ENCODE measurements at regions not wholly inside any gene's neighbourhood (a gene's known extent, or its start where the extent isn't known, plus 50 kb on each side); places are given as distances from the start of the nearest gene placed in this dataset.
A peak's percentile ranks its signal among the peaks of the same experiment; 100 is the strongest.
"Not testable (repeated sequence)": the region's sequence is repeated elsewhere in the genome, so short reads cannot be mapped to it uniquely, and the experiment has no call there.

DNA sequence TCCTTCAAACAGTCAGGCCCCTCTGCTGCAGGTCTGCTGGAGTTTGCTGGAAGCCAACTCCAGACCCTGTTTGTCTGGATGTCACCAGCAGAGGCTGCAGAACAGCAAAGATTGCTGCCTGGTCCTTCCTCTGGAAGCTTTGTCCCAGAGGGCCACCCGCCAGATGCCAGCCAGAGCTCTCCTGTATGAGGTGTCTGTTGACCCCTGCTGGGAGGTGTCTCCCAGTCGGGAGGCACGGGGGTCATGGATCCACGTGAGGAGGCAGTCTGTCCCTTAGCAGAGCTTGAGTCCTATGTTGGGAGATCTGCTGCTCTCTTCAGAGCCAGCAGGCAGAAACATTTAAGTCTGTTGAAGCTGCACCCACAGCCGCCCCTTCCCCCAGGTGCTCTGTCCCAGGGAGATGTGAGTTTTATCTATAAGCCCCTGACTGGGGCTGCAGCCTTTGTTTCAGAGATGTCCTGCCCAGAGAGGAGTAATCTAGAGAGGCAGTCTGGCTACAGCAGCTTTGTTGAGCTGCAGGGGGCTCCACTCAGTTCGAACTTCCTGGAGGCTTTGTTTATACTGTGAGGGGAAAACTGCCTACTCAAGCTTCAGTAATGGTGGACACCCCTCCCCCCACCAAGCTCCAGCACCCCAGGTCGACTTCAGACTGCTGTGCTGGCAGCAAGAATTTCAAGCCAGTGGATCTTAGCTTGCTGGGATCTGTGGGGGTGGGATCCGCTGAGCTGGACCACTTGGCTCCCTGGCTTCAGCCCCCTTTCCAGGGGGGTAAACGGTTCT lies 72.1 kb downstream of the OGFRL1 start:
- peaks cover 11% of the 10 kb centered on the region for H3K27me3 Mint-ChIP-seq
- H3K4me1 Mint-ChIP-seq, DNase-seq, H3K9me3 Mint-ChIP-seq, H3K27ac Mint-ChIP-seq, ATAC-seq, H3K4me3 Mint-ChIP-seq: not testable (repeated sequence)

DNA sequence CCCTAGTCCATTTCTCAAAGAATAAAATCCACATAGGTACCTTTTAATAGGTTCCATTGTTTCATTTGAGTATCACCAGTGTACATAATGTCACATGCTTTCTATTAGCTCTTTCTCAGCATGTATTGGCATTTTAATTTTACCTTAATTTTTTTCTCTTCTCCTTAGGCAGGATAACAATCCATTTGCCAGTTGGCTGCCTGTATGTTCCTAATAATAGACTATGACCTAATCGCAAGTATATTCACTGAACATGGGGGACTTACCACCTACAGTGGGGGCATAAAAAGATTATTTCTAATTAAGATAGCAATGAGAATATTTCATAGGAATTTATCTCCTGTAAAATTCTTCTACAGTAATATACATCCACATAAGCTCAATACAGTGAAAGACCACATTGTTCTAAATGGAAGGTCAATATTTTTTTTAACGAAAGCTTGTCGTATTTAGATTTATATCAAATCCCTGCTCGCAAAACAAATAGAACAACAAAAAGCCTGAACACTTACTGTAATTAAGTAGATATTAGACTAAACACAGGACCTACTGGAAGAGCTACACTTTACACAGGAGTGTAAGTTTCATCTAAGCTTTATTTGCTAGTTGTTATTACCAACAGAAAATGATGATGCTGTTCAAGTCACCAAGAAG lies 76.4 kb downstream of the OGFRL1 start:
- H3K4me3 Mint-ChIP-seq: no peak overlapping the region
- no peaks in the 10 kb centered on the region for H3K9me3 Mint-ChIP-seq
- H3K27ac Mint-ChIP-seq: no peak overlapping the region

DNA sequence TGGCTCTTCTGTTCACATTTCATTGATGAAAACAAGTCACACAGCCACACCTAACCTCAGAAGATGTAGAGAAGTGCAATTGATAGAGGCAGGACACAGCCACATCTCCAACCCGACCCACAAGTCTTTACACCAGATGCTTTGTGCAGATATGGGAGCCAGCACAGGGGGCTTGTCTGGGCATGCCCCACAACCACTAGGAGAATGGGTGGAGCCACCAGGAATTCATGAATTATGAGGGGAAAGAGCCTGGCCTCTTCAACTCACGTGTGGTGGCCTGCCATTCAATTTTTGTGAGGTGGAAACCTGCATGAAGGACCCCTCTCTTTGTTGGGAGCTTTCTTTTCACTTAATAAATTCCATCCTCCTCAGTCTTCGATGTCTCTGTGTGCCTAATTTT lies 79.1 kb downstream of the OGFRL1 start:
- no peak for ATAC-seq

More for the DNA sequence above, 76.4 kb downstream of the OGFRL1 start:
- peaks cover 7% of the 10 kb centered on the region for H3K4me1 Mint-ChIP-seq
- no peak for ATAC-seq
- DNase-seq: no peak
- H3K27me3 Mint-ChIP-seq: peaks cover 8% of the 10 kb centered on the region

DNA sequence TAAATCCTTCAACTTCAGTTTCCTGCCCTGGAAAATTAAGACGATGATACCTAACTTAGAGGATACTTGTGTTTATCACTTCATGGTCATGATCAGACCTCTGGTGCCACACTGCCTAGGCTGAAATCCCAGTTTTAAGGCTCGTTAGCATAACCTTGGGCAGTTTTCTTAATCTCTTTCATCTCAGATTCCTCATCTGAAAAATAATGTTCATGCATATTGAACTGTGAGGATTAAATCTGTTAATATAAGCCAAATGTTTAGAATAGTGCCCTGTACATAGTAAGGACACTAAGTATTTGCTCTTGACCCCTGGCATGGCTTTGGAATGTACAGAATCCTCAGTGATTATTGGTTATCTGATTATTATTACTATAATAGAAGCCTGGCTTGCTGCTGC lies 79.7 kb downstream of the OGFRL1 start:
- H3K4me1 Mint-ChIP-seq: peaks cover 7% of the 10 kb centered on the region
- peak overlapping the region; percentile 80 to 81 for H3K27ac Mint-ChIP-seq
- no peak overlapping the region for H3K4me3 Mint-ChIP-seq
- ATAC-seq: no peak
- H3K27me3 Mint-ChIP-seq: peaks cover 8% of the 10 kb centered on the region
- H3K9me3 Mint-ChIP-seq: no peaks in the 10 kb centered on the region
- DNase-seq: no peak

More for the DNA sequence above, 79.1 kb downstream of the OGFRL1 start:
- H3K27me3 Mint-ChIP-seq: peaks cover 8% of the 10 kb centered on the region
- peaks cover 7% of the 10 kb centered on the region for H3K4me1 Mint-ChIP-seq
- no peak overlapping the region for H3K4me3 Mint-ChIP-seq
- H3K9me3 Mint-ChIP-seq: no peaks in the 10 kb centered on the region
- H3K27ac Mint-ChIP-seq: peak overlapping the region; percentile 80 to 84
- no peak for DNase-seq

DNA sequence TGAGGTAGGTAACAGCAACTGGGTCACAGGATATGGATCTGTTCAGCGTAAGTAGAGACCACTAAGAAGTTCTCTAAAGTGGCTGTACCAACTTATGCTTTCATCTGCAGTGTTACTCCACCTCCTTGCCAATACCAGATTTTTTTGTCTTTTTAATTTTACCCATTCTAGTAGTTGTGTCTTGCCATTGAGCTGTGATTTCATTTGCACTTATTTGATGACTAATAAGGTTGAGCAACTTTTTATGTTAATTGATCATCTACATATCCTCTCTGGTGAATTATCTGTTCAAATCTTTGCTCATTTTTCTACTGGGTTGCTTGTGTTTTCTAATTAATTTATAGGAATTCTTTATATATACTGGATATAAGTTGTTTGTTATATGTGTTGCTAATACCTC lies 82.9 kb downstream of the OGFRL1 start:
- H3K4me1 Mint-ChIP-seq: peaks cover 2% of the 10 kb centered on the region
- ATAC-seq: no peak
- H3K27me3 Mint-ChIP-seq: peaks cover 21% of the 10 kb centered on the region
- DNase-seq: no peak
- H3K4me3 Mint-ChIP-seq: no peak overlapping the region
- no peaks in the 10 kb centered on the region for H3K9me3 Mint-ChIP-seq
- no peak overlapping the region for H3K27ac Mint-ChIP-seq

GRCh38 chr6:71373943-71374342 lies 85.3 kb downstream of the OGFRL1 start:
- Mint-ChIP-seq H3K27ac (no peak overlapping the region), H3K27me3 (peaks cover 13% of the 10 kb centered on the region), H3K9me3 (no peaks in the 10 kb centered on the region), H3K4me3 (no peak overlapping the region), H3K4me1 (no peaks in the 10 kb centered on the region)
- DNase-seq (no peak), ATAC-seq (no peak)

DNA sequence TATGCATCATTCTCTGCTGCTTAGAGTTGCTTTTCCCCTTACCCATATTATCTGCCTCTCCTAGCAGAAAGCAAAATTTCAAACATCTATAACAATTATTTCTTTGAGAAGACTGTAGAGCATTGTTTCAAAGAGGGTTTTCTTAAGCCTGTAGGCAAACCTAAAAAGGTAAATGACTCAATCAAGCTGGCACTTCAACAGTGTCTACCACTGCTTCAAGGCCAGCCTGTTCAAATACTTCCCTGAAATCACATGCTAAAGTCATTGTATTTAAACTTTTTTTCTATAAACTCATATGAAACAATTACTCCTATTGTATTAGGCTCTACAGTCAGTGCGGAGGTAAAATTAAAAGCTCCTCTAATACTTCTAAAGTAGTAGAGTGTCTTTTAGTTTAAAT lies 87.1 kb downstream of the OGFRL1 start:
- H3K9me3 Mint-ChIP-seq: no peaks in the 10 kb centered on the region

DNA sequence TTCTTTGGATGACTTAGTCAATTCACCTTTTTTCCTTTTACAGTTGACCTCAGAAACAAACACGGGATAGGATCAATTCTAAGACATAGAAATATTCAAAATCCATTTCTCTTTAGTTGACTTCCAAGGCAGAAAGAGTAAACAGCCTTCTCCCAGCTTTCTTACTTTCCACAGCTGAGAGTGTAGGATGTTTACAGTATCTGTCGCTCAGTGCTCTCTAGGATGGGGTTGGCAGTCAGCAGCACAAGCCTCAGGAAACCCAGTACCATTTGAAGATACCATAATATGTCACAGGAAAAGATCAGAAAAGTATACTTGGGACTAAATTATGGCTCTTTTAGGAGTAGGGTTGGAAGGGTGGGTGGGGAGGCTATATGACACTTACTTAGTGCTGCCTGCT lies 88.2 kb downstream of the OGFRL1 start:
- H3K4me3 Mint-ChIP-seq: no peak overlapping the region
- no peaks in the 10 kb centered on the region for H3K4me1 Mint-ChIP-seq
- ATAC-seq (no peak), DNase-seq (no peak)
- no peak overlapping the region for H3K27ac Mint-ChIP-seq
- H3K27me3 Mint-ChIP-seq: peaks cover 13% of the 10 kb centered on the region
- H3K9me3 Mint-ChIP-seq: no peaks in the 10 kb centered on the region

More for the DNA sequence above, 87.1 kb downstream of the OGFRL1 start:
- Mint-ChIP-seq H3K4me3 (no peak overlapping the region), H3K27me3 (peaks cover 13% of the 10 kb centered on the region), H3K27ac (no peak overlapping the region), H3K4me1 (no peaks in the 10 kb centered on the region)
- no peak for DNase-seq
- no peak for ATAC-seq

GRCh38 chr6:71383476-71383875 lies 94.9 kb downstream of the OGFRL1 start:
- DNase-seq (no peak), ATAC-seq (no peak)
- no peaks in the 10 kb centered on the region for H3K9me3 Mint-ChIP-seq
- H3K27me3 Mint-ChIP-seq: no peaks in the 10 kb centered on the region
- H3K4me3 Mint-ChIP-seq: no peak overlapping the region
- H3K4me1 Mint-ChIP-seq: no peaks in the 10 kb centered on the region
- H3K27ac Mint-ChIP-seq: no peak overlapping the region

DNA sequence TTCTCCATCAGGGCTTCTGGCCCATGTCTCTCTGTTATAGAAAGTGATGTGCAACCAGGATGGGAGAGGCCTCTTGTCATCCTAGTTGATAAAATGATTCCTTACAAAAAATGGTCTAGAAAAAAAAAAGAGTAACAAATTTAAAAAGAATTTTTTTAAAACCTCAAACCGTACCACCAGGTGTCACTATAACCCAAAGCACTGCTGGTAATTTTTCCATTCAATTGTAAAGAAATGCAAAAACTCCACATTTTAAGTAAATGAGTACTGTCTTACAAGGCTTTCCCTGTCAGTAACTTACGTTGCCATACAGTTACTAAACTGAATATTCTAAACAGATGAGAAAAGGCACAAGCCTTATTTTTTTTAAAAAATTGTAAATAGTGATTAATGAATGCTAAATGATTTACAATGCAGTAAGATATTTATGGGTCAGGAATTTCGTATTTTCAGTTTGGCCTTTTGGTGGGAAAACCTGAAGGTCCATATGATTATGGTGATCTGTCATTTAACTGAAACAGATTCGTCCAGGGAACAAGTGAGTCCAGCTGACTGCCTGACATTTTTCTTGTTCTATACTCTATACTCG lies 95.4 kb downstream of the OGFRL1 start:
- H3K9me3 Mint-ChIP-seq: no peaks in the 10 kb centered on the region
- DNase-seq (no peak), ATAC-seq (no peak)
- H3K4me1 Mint-ChIP-seq: no peaks in the 10 kb centered on the region
- H3K27ac Mint-ChIP-seq: no peak overlapping the region
- no peaks in the 10 kb centered on the region for H3K27me3 Mint-ChIP-seq
- no peak overlapping the region for H3K4me3 Mint-ChIP-seq

- no peak overlapping the region for H3K4me3 Mint-ChIP-seq
- H3K27ac Mint-ChIP-seq: no peak overlapping the region
Measured at GRCh38 chr6:71385111-71385822, 96.7 kb downstream of the OGFRL1 start.

GRCh38 chr6:71386215-71386614 lies 97.6 kb downstream of the OGFRL1 start:
- no peaks in the 10 kb centered on the region for H3K9me3 Mint-ChIP-seq
- ATAC-seq (no peak), DNase-seq (no peak)
- no peak overlapping the region for H3K27ac Mint-ChIP-seq
- H3K4me3 Mint-ChIP-seq: no peak overlapping the region
- no peaks in the 10 kb centered on the region for H3K4me1 Mint-ChIP-seq
- no peaks in the 10 kb centered on the region for H3K27me3 Mint-ChIP-seq

More at GRCh38 chr6:71385111-71385822, 96.7 kb downstream of the OGFRL1 start:
- Mint-ChIP-seq H3K27me3 (no peaks in the 10 kb centered on the region), H3K4me1 (no peaks in the 10 kb centered on the region), H3K9me3 (no peaks in the 10 kb centered on the region)
- no peak for ATAC-seq
- DNase-seq: no peak

GRCh38 chr6:71387179-71387578 lies 98.6 kb downstream of the OGFRL1 start:
- Mint-ChIP-seq H3K4me3 (no peak overlapping the region), H3K27me3 (peaks cover 9% of the 10 kb centered on the region), H3K9me3 (no peaks in the 10 kb centered on the region), H3K4me1 (no peaks in the 10 kb centered on the region), H3K27ac (no peak overlapping the region)
- DNase-seq (no peak), ATAC-seq (no peak)

DNA sequence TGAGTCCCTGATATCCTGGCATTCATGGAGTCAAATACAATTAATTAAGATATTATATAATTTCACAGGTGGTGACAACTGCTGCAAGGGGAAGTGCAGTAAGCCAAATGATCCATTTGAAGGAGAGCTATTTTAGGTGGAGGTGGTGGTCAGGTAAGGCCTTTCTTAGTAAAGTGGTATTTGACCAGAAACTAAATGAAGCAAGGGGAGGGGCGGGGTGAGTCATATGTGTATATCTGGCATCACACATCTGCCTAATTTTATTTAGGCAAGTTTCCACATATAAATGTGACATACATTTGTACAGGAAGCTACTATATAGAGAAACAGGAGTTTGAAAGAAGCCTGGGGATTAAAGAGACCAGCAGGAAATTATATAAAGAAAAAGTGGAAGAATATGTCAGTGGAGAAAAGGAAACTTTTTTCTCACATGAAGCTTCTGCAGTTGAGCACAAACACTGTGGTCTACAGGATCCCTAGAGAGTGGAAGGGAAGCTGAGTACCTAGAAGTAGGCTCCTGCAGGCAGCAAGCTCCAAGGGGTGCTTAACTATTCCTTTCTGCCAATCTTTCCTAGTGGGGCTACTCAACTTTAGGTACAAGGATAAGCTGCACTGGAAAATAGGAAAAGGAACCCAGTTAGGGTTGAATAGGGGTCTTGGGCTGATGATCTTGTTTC lies 99.6 kb downstream of the OGFRL1 start:
- Mint-ChIP-seq H3K4me1 (no peaks in the 10 kb centered on the region), H3K9me3 (no peaks in the 10 kb centered on the region), H3K27me3 (peaks cover 11% of the 10 kb centered on the region), H3K27ac (no peak overlapping the region), H3K4me3 (no peak overlapping the region)
- DNase-seq (no peak), ATAC-seq (no peak)

- Mint-ChIP-seq H3K27ac (no peak overlapping the region), H3K4me3 (no peak overlapping the region), H3K27me3 (peaks cover 11% of the 10 kb centered on the region), H3K4me1 (no peaks in the 10 kb centered on the region), H3K9me3 (no peaks in the 10 kb centered on the region)
- no peak for DNase-seq
- no peak for ATAC-seq
Measured at GRCh38 chr6:71388856-71389527, 100.4 kb downstream of the OGFRL1 start.
